Sigmoid colon (tissue), 6 donors: ENCODE measurements at regions not wholly inside any gene's neighbourhood (a gene's known extent, or its start where the extent isn't known, plus 50 kb on each side); places are given as distances from the start of the nearest gene placed in this dataset.

Source experiments
- DNase-seq: peaks from one replicate; pipeline ENCODE4 v3.0.0-alpha.2; 2019
- H3K27ac ChIP-seq, 4 donors: fragments of 200-600 bp; sonication (generic); one replicate each; pipeline ENCODE4 v1.5.1; 2016 to 2019; ENCODE audit warnings: mild to moderate bottlenecking in 1 of 4
- H3K27me3 ChIP-seq, 3 donors: fragments of 200-600 bp; sonication (generic); one replicate each; pipeline ENCODE4 v1.5.1; 2019; ENCODE audit warnings: mild to moderate bottlenecking in 1 of 3
- H3K36me3 ChIP-seq, 4 donors: fragments of 200-600 bp; sonication (generic); one replicate each; pipeline ENCODE4 v1.5.1; 2016 to 2019
- H3K4me1 ChIP-seq, 4 donors: fragments of 200-600 bp; sonication (generic); one replicate each; pipeline ENCODE4 v1.5.1; 2017 to 2019
- H3K4me3 ChIP-seq, 4 donors: fragments of 200-600 bp; sonication (generic); one replicate each; pipeline ENCODE4 v1.5.1; 2017 to 2019; ENCODE audit warnings: mild to moderate bottlenecking in 2 of 4, moderate library complexity in 1 of 4
- H3K9me3 ChIP-seq, 4 donors: fragments of 200-600 bp in 3 of 4; sonication (generic) in 3 of 4; one replicate each; pipeline versions ENCODE4 v1.5.1 to v1.6.1; 2013 to 2019
- CTCF ChIP-seq, 4 experiments: fragments of 450-650 bp in 3 of 4; fragments of 200-600 bp in 1 of 4; IDR thresholded peaks; one replicate each; pipeline ENCODE4 v1.5.1; 2016 to 2019; ENCODE audit warnings: antibody characterized with exemption in 4 of 4, mild to moderate bottlenecking in 3 of 4, moderate library complexity in 2 of 4
- EP300 ChIP-seq, 4 donors: sonication (generic); formaldehyde crosslinking; IDR thresholded peaks; one replicate each; pipeline ENCODE4 v1.6.1; 2017; ENCODE audit warnings: antibody characterized with exemption in 4 of 4
- POLR2A ChIP-seq, 2 donors: fragments of 450-650 bp; IDR thresholded peaks; one replicate each; pipeline ENCODE4 v1.6.1; 2016; ENCODE audit warnings: antibody characterized with exemption in 2 of 2, mild to moderate bottlenecking in 2 of 2, moderate library complexity in 2 of 2
- POLR2AphosphoS5 ChIP-seq, 4 donors: sonication (generic); formaldehyde crosslinking; IDR thresholded peaks; one replicate each; pipeline ENCODE4 v1.6.1; 2017; ENCODE audit warnings: antibody characterized with exemption in 4 of 4
- WGBS, 2 donors: extraction: QIAGEN DNeasy Blood & Tissue Kit; methylation state at CpG; one replicate each; pipeline ENCODE4 v1.1.7; 2013; 5-methylcytosine and 5-hydroxymethylcytosine counted together
- intact Hi-C: fragments of 100-400 bp; cut with DNase I; formaldehyde crosslinking; loops from one replicate; pipeline ENCODE4 v1.15.1; 2023
- donor health status: healthy with polysubstance abuse.
- donor health status: healthy.

GRCh38 chr3:106170636-106171035, 301.8 kb upstream of the CBLB start:
- intact Hi-C loops: no loop called here
- Histone ChIP-seq H3K4me3 (no peak overlapping the region), H3K36me3 (no peaks in the 10 kb centered on the region), H3K27me3 (no peaks in the 10 kb centered on the region), H3K27ac (no peak overlapping the region), H3K9me3 (peaks cover 0 to 3% (median 0%) of the 10 kb centered on the region in 4 donors), H3K4me1 (no peaks in the 10 kb centered on the region)
- TF ChIP-seq EP300 (IDR thresholded peaks at IDR 0.05): no peak
- no peak for TF ChIP-seq CTCF (IDR thresholded peaks at IDR 0.05)
- TF ChIP-seq POLR2AphosphoS5 (IDR thresholded peaks at IDR 0.05): no peak
- no peak for TF ChIP-seq POLR2A (IDR thresholded peaks at IDR 0.05)
- DNase-seq: no peak
- WGBS, 2 donors: 85 to 96% methylated on average over 1 of the region's 1 CpG

GRCh38 chr3:106172101-106172500, 303.3 kb upstream of the CBLB start:
- 91 to 94% methylated on average over 4 of the region's 4 CpGs for WGBS, 2 donors

GRCh38 chr3:106172780-106173179, 304.0 kb upstream of the CBLB start:
- 4 to 20% methylated on average over 1 of the region's 1 CpG for WGBS, 2 donors
- Histone ChIP-seq H3K36me3 (no peaks in the 10 kb centered on the region), H3K4me1 (no peaks in the 10 kb centered on the region), H3K4me3 (no peak overlapping the region), H3K27ac (no peak overlapping the region), H3K27me3 (no peaks in the 10 kb centered on the region), H3K9me3 (peaks cover 0 to 3% (median 0%) of the 10 kb centered on the region in 4 donors)
- TF ChIP-seq EP300 (IDR thresholded peaks at IDR 0.05) (no peak), POLR2AphosphoS5 (IDR thresholded peaks at IDR 0.05) (no peak), CTCF (IDR thresholded peaks at IDR 0.05) (no peak), POLR2A (IDR thresholded peaks at IDR 0.05) (no peak)
- no peak for DNase-seq
- intact Hi-C loops: no loop called here

More at GRCh38 chr3:106172101-106172500, 303.3 kb upstream of the CBLB start:
- Histone ChIP-seq H3K27ac (no peak overlapping the region), H3K4me3 (no peak overlapping the region), H3K4me1 (no peaks in the 10 kb centered on the region), H3K36me3 (no peaks in the 10 kb centered on the region), H3K9me3 (peaks cover 0 to 3% (median 0%) of the 10 kb centered on the region in 4 donors), H3K27me3 (no peaks in the 10 kb centered on the region)
- intact Hi-C loops: no loop called here
- DNase-seq: no peak
- TF ChIP-seq POLR2A (IDR thresholded peaks at IDR 0.05) (no peak), CTCF (IDR thresholded peaks at IDR 0.05) (no peak), EP300 (IDR thresholded peaks at IDR 0.05) (no peak), POLR2AphosphoS5 (IDR thresholded peaks at IDR 0.05) (no peak)

- H3K27ac ChIP-seq: no peak overlapping the region
- H3K27me3 ChIP-seq: no peaks in the 10 kb centered on the region
- DNase-seq: no peak
- intact Hi-C loops: no loop called here
- WGBS, 2 donors: 91 to 94% methylated on average over 1 of the region's 1 CpG
- H3K36me3 ChIP-seq: no peaks in the 10 kb centered on the region
- no peaks in the 10 kb centered on the region for H3K4me1 ChIP-seq
- no peak overlapping the region for H3K4me3 ChIP-seq
- H3K9me3 ChIP-seq: peaks cover 0 to 3% (median 0%) of the 10 kb centered on the region in 4 donors
- TF ChIP-seq EP300 (IDR thresholded peaks at IDR 0.05) (no peak), POLR2A (IDR thresholded peaks at IDR 0.05) (no peak), CTCF (IDR thresholded peaks at IDR 0.05) (no peak), POLR2AphosphoS5 (IDR thresholded peaks at IDR 0.05) (no peak)
Measured at GRCh38 chr3:106175276-106175675, 306.5 kb upstream of the CBLB start.

- 21 to 47% methylated on average over 3 of the region's 3 CpGs for WGBS, 2 donors
- intact Hi-C loops: no loop called here
- no peaks in the 10 kb centered on the region for H3K4me1 ChIP-seq
- H3K4me3 ChIP-seq: no peak overlapping the region
- no peak for TF ChIP-seq CTCF (IDR thresholded peaks at IDR 0.05)
- no peak for TF ChIP-seq EP300 (IDR thresholded peaks at IDR 0.05)
- no peak for TF ChIP-seq POLR2A (IDR thresholded peaks at IDR 0.05)
- TF ChIP-seq POLR2AphosphoS5 (IDR thresholded peaks at IDR 0.05): no peak
- peaks cover 0 to 3% (median 0%) of the 10 kb centered on the region in 4 donors for H3K9me3 ChIP-seq
- no peak for DNase-seq
- H3K36me3 ChIP-seq: no peaks in the 10 kb centered on the region
- H3K27ac ChIP-seq: no peak overlapping the region
- H3K27me3 ChIP-seq: no peaks in the 10 kb centered on the region
Measured at GRCh38 chr3:106176734-106177133, 307.9 kb upstream of the CBLB start.
